Muscle of back (tissue), 3 donors: ENCODE measurements at regions not wholly inside any gene's neighbourhood (a gene's known extent, or its start where the extent isn't known, plus 50 kb on each side); places are given as distances from the start of the nearest gene placed in this dataset.

Experiments
- DNase-seq, 3 donors: peaks; one replicate each; pipeline versions ENCODE4 v3.0.0 to v3.0.0-alpha.2; 2013

DNA sequence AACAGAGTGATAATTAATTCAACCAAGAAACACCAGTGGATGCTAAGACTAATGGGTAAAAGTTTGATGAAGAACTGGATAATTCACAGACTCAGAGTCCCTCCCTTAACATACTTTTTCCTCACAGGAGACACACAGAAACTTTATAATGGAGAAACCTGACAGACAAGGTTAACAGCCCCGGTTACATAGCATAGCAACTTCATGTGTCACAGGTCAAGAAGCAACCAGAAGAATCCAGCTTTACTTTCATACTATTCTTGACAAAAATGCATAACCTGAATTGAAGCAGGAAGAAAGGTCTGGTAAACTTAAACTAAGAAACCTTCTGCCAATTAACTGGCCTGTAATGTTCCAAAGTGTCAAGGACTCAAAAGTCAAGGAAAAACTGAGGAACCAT lies 375.9 kb downstream of the RNF144B start:
- DNase-seq, result no peak

DNA sequence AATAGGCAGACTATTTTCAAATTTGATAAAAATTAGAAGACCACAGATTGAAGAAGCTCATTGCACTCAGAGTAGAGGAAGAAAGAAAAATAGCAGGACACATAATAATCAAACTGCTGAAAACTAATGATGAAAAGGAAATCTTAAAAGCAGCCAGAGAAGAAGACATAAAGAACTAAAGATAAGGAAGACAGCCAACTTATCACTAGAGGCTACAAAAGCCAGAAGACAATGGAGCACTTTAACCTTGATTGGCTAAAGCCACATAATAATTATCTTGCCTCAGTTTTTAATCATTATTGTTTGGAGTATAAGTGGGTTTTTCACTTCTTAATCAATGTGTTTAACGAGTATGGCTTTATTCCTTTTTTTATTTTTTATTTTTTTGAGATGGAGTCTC lies 397.6 kb downstream of the RNF144B start:
- no peak for DNase-seq

DNA sequence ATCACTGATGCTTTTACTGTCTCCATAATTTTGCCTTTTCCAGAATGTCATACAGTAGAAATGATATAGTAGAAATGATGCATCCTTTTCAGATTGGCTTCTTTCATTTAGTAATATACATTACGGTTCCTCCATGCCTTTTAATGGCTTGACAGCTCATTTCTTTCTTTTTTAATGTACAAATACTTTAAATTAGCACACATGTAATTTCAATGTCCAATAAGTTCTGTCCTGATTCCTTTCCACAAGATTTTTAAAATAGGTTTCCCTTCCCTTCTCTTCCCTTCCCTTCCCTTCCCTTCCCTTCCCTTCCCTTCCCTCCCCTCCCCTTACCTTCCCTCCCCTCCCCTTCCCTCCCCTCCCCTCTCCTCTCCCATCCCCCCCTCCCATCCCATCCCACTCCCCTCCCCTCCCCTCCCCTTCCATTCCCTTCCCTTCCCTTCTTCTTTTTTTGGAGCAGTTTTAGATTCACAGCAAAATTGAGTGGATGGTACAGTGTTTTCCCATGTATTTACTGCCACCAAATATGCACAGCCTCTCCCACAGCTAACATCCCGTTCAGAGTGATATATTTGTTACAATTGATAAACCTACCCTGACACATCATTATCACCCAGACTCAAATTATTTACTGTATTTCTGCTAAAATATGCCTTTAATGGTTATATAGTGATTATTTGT lies 398.8 kb downstream of the RNF144B start:
- no peak for DNase-seq

DNA sequence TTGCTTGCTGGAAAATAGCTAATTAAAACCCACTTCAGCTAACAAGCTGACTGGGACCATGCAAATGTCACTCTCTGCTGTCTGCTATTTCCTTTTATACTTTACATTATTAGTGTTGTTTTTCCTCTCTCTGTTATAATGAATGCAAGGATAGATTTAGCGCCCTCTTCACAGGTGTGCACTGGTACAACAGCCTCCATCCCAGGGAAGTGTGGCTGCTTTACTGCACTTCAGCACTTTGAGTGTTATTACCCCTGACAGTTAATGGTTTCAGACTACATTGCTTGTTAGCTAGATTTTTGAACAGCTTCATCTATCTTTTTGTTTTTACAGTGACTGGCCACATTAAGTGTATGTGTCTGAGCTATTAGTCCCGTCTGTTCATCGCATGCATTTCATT lies 405.7 kb downstream of the RNF144B start:
- DNase-seq, result no peak

DNA sequence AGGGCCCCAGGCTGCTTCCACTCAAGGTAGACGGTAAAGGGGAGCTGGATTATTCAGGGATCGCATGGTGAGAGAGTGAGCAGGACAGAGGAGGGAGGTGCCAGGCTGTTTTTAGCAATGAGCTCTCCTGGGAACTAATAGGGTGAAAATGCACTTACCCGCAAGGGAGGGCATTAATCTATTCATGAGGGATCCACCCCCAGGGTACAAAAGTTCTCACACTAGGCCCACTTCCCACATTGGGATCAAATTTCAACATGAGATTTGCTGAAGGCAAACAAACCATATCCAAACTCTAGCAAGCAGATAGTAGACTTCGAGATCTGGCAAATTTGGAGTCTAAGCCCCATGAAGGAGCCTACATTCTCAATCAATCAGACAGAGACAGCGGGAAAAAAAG lies 408.6 kb downstream of the RNF144B start:
- DNase-seq, result no peak

DNA sequence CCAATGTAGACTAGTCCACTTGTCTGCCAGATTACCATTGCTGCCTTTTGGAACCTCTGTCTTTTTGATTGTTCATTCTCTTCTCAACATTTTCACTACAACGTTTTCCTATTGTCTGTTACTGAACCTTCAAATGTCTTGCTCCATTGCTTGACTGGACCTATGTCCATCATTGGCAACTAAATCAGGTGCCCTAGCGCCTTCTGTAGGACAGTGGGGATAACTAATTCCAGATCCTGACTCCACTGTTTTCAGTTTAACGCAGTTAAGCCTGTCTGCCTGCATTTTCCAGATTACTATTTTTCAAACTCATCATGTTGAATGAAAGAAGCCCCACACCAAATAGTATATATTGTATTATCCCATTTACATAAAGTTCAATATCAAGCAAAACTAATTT lies 433.6 kb downstream of the RNF144B start:
- DNase-seq, result no peak

DNA sequence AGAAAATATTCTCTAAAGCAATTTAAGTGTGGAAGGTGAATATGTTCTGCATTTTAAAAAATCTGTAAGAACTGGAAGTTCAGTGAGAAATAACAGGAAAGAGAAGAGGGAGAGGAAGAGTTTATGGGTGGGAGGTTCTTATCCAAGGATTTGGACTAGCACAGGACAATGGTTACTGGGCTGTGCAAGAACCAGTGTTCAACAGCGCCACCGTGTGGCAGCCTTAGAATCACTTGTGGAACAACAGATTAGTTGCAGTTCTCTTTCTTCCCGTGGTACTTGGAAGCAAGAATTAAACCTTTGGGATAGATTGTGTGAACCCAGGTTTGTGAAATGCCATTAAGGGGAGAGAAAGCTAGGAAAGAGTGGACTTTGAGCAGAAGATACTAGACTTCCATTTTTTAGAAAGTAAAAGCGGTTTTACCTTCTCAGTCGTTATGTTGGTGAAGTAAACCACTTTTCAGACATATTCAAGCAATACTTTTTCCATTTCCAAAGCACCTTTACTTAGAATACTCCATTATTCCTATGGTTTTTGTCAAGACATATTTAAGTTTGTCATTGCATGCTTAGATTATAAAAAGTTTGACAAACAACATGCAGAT lies 436.7 kb downstream of the RNF144B start:
- DNase-seq, result no peak

DNA sequence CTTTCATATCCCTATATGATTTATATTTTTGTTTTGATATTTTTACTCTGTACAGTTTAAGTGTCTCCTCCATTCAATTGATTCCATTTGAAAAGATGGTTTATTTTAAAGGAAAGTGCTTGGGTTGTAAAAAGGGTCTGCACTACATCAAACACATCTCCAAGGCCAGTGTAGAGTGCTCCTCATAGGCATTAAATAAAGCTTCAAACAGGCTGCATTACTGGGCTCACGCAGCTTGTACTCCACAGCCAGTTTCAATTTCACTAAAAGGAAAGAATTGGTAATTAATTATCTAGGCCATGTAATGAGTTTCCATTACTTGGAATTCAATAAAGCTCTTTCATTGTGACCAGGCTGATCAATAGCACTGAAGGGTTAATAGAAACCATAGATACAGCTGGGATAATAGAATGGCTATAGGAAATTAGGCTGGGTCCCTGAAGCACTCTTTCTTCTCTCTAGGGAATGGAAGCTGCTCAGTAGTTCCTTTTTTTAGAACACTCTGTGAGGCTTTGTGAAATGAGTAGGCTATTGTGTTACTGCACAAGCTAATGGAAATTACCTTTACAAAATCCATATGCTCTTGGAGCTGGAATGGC lies 442.2 kb downstream of the RNF144B start:
- DNase-seq, result no peak

DNA sequence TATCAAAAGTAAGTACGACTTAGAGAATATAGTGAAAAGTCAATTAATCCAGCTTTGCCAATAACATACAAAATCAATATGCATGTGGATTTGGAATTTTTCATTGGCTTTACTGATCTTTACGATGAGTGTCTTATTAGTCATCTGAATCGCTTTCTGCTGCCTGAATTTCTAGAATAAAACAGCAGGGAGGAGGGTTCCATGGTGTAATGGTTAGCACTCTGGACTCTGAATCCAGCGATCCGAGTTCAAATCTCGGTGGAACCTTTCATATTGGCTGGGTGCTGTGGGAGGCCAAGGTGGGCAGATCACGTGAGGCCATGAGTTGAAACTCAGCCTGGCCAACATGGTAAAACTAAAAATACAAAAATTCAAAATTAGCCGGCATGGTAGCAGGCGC lies 448.8 kb downstream of the RNF144B start:
- no peak for DNase-seq

DNA sequence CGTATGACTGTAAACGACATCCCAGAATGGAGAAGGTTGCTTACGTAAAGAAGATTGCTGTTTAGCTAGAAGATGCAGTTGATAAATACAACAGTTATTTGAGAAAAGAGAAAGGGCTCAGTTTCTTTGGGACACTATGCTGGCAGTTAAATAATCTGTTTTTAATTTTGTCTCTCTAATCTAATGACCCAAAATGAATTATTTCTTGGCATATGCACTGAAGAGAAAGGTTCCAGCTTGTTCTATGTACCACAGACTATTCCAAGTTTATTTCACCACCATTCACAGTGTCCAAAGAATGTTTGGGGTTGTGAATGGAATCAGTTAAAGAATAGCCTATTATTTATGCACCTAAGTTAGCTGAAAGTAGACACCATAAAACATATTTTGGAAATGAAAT lies 449.9 kb downstream of the RNF144B start:
- peak in 2 of 3 donors; percentile 2 to 12 for DNase-seq

DNA sequence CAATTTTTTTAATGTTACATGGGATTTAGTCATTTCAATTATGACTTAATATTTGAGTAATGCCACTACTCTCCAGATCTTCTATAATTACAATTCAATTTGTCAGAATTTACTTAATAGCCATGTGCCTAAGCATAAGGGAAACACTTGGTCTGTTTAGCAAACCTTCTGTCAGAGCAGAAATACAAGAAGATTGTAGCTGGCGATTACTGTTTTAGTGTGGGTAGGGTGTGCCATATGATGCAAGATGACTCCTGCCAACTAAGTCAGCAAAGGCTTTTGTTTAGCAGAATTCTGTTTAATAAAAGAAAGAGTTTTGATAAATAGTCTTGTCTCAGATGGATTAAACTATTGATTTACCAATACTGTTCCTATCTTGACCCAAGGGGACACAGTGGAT lies 455.4 kb downstream of the RNF144B start:
- no peak for DNase-seq

DNA sequence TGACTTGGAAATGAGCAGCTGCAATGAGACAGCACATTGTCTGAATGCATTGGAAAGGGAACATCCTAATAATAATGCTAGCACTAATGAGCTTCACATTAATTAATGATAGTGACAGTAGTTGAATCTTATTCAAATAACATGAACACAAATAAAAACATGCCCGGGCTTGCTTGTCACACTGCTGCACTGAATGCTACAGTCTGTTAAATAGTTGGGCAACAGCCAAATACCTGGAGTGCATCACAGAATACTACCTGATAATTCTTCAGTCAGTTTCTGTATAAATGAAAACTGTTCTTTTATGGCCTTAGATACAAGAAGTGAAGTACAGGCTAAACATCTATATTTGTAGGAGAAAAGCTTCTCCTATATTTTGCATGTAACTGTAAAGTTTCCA lies 458.7 kb downstream of the RNF144B start:
- DNase-seq, result no peak

DNA sequence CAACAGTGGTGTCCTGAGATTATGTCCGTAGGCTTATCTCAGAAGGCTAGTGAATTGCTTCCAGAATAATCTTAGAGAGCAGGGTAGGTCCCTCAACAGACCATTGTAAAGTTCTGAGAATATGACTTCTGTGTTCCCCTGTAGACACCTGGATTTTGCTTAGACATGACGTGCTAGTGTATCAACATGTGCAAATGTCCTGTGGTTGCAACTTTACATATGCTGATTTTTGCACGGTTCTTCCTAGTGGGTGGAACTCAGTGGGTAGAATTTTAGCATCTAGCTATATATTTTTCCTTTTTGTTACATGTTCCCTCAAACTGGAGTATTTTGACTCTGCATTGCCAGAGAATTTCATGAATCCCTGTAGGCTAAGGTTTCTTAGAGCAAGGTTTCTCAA lies 459.2 kb downstream of the RNF144B start:
- DNase-seq, result no peak

DNA sequence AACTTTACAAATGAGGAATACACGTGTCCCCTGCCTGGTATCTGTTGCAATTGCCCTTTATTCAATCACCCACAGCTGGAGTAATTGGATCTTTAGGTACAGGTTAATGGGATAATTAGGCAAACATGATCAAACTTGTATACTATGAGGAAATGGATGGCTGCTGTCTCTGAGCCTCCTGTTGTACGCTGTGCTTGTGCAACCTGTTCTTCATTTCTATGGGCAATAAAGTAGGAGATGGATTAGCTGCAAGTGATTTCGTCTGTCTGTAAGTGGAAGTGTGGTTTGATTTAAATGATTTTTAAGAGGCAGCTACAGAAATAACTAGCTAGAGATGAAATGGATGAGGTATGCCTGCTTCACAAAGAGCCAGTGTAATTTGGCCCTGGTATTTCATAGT lies 474.1 kb downstream of the RNF144B start:
- no peak for DNase-seq

DNA sequence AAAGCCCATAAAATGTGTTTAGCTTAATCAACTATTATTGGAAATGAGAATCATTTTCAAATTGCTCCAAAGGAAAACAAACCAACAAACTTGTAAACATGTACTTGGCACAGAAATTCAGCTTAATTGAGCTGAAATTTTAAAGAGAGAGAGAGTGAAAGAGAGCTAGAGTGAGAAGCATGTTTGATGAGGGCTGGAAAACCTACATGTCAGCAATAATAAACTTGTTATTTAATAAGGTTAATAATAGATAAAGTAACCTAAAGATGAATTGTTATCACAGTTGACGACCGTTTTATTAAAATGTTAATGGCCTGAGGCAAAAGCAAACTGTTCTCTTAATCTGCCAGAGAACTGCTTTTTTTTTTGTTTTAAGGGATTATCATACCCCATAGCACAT lies 496.1 kb downstream of the RNF144B start:
- no peak for DNase-seq

DNA sequence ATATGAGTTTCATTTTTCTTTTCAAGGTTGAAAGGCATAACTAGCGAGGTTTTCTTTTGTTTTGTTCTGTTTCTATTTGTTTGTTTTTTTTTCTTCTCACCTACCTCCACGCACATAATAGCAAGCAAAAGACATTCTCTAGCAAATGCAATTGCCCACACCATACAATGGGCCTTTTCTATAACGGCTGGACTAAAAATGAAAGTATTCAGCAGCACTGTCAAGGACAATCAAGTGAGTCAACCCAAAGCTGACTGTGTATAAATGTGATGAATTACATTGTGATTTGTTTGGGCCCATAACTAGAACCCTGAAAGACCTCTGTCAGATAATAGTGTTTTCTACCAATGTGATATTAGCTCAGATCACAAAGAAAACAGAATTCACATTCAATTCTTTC lies 496.7 kb downstream of the RNF144B start:
- DNase-seq, result no peak

DNA sequence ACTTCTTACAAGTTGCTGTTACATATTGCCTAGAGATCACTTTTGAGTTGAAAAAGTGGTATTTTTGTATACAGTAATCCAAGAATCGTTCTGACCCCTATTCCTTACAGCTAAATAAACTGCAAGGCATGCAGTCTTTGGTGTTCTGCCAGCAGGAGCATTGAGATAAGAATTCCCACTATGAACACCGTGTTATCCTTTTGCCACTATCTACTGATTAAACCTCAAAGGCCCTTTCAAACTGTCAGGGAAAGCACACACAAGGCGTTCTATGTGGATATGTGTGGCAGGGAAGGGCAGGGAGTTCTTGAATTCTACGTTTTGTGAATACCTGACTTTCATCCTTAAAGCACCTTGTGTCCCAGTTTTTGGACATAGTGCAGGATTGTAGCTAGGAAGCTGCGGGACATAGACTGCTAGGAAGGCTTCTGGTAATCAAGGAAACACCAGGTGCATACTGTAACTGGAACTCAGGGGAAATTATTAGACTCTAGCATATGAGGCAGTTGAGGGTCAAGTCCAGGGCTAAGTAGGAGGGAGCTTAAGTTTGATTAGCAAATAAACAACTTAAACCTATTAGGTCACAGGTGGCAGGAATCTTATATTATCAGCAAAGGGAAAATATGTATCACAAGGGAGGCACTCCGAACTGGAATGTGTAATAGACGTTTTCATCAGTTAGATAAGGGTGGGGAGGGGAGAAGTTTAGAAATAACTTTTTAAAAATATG lies 506.6 kb downstream of the RNF144B start:
- DNase-seq, result no peak

DNA sequence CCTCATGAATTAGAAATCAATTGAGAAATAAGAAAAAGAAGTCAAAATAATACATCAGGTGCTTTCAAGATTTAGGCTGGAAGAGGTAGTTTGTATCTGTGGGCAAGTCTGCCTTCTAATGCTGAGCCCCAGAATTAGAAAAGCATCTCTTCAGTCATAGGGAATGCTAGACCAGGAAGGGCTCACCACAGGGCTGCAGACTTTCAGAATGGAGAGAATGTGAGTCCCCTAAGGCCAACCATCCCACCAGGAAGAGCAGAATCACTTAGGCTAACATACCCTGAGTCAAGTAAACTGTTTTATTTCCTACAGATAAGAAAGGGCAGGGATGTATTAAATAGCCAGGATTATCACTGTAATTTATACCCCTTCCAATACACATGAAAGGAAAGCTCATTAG lies 510.2 kb downstream of the RNF144B start:
- no peak for DNase-seq

DNA sequence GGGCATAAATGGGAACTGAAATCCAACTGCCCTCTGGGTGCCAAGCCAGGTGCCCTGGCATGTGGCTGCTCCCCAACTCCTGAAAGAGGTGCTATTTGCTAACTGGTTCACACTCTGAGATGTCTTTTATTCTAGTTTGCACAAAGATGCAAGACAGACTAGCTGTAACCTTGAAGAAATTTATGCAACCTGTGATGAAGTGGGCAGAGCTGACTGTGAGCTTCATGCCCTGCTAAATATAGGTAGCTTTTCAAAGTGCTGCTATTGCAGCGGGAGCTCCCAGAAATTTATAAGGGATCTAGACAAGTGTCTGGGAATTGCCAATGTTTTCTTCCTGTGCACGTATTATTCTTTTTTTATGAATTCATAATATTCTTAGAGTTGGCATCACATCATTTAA lies 517.5 kb downstream of the RNF144B start:
- no peak for DNase-seq

DNA sequence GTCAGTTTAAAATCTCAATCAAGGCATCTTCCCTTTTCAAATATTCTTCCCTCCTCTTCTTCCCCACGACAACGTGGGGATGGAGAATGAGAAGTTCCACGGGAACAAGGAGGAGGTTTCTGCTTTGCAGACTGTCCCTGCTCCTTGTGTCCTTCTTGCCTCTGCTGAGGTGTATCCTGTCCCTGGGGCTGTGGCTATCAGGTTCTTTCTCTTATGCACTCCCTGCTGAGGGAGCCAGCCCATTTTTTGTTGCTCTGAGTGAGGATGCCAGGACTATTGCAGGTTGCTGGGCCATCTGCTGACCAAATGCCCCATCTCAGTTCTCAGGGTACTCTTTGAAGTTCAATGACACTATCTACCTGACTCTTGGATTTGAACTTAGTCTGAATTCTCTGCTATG lies 533.6 kb downstream of the RNF144B start:
- DNase-seq, result no peak

DNA sequence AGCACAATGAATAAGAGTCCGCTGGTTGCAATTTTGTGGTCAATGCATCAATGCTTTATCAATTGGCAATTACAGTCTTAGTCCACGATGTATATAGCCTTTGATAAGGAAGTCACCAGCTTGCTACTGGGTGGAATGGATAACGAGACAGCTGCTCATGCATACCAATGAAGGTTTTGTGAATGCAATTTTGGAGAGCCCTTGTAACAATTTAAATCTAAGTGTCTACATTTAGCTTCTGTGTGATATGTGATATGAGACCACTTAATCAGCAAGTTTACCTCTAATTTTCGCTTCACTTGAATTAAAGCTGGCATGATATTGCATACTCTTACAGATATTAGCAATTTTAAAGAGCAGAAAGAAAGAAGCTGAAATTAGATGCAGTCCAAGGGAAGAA lies 543.9 kb downstream of the RNF144B start:
- no peak for DNase-seq

DNA sequence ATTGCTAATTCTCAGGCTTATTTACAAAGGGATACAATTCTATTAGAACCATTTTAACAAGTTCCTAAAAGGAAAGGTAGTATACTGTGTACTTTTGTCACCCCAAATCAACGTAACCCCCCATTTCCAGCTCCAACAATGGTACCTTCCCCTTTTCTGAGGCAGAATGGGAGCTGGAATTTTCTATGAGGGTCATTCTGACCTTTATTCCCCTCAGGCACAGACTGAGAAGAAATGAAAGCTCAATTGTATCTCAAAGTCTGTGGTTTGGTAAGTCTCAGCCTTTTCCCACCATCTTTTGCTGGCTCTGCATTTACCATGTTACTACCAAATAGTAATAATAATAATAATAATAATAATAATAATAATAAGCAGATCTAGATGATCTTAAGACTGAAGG lies 571.0 kb downstream of the RNF144B start:
- no peak for DNase-seq

DNA sequence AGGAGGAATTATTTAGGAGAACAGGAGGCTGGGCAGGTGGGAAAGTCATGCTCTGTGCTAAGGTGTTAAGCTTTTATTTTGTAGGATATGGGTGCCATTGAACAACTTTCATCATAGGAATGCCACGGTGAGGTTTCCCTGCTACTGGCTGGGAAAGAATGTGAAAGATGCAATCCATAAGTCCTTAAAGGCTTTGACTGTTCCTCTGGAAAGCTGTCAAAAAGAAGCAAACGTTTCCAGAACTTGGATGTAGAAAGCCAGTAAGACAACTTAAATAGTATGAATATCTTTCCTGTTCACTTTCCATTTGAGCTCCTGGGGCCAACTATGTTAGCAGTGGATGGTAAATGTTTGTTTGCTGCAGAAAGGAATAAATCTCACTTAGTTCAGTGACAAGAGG lies 574.4 kb downstream of the RNF144B start:
- DNase-seq, result peak in 2 of 3 donors; percentile 33 to 45
